ENCODE measurements at regions not wholly inside any gene's neighbourhood (a gene's known extent, or its start where the extent isn't known, plus 50 kb on each side); places are given as distances from the start of the nearest gene placed in this dataset.

GRCh38 chr4:82241534-82241933, 132.3 kb downstream of the HNRNPD start (continued):
- TF ChIP-seq CHD7 (IDR thresholded peaks at IDR 0.05; ENCODE audit: insufficient replicate concordance, low read length) (no peak), RFX5 (IDR thresholded peaks at IDR 0.05; ENCODE audit: borderline replicate concordance, low read depth, low read length) (no peak), SRF (IDR thresholded peaks at IDR 0.05; ENCODE audit: low read depth, low read length) (no peak), CTCF (IDR thresholded peaks at IDR 0.05; ENCODE audit: control extremely low read depth in 1 of 3, insufficient read depth in 1 of 3, low read depth in 1 of 3, low read length in 3 of 3) (no peak), KDM5A (IDR thresholded peaks at IDR 0.05; ENCODE audit: low read length) (no peak), GTF2F1 (IDR thresholded peaks at IDR 0.05; ENCODE audit: borderline replicate concordance, low read depth, low read length) (no peak), RBBP5 (IDR thresholded peaks at IDR 0.05; ENCODE audit: borderline replicate concordance, low read depth, low read length) (no peak), NANOG (IDR thresholded peaks at IDR 0.05; ENCODE audit: insufficient read depth, low read depth, low read length, poor library complexity, severe bottlenecking) (no peak), TEAD4 (IDR thresholded peaks at IDR 0.05; ENCODE audit: low read depth, low read length) (no peak)

All from H1 (cell line).